Keratinocyte (primary cell): ENCODE measurements at regions not wholly inside any gene's neighbourhood (a gene's known extent, or its start where the extent isn't known, plus 50 kb on each side); places are given as distances from the start of the nearest gene placed in this dataset.

Experiments
- DNase-seq: peaks from one replicate; pipeline ENCODE4 v3.0.0-alpha.2; 2011; ENCODE audit warnings: low read depth, missing footprints, low spot score
- FAIRE-seq: peaks from 2 replicates; lab custom pipeline; 2011; peaks lifted over from hg19 to GRCh38; lab: Jason Lieb, UNC
- H2AFZ ChIP-seq: 2 replicates; pipeline ENCODE4 v1.6.0; 2012; ENCODE audit warnings: low read length, control low read depth, inconsistent platforms; ENCODE audit not compliant: control insufficient read depth
- H3K27ac ChIP-seq: 2 replicates; pipeline ENCODE4 v1.5.1; 2011; ENCODE audit warnings: low read length; ENCODE audit not compliant: control insufficient read depth, insufficient read depth
- H3K27me3 ChIP-seq: 3 replicates; pipeline ENCODE4 v1.6.0; 2011; ENCODE audit warnings: low read length; ENCODE audit not compliant: control insufficient read depth, insufficient read depth; ENCODE audit errors: extremely low read depth
- H3K36me3 ChIP-seq, 2 experiments: 2 replicates in 1 of 2; 3 replicates in 1 of 2; pipeline ENCODE4 v1.5.1; 2011; ENCODE audit warnings: low read length in 2 of 2, mild to moderate bottlenecking in 1 of 2; ENCODE audit not compliant: control insufficient read depth in 2 of 2, insufficient read depth in 2 of 2; ENCODE audit errors: extremely low read depth in 1 of 2
- H3K4me1 ChIP-seq: 3 replicates; pipeline ENCODE4 v1.5.1; 2011; ENCODE audit warnings: low read length; ENCODE audit not compliant: control insufficient read depth, insufficient read depth; ENCODE audit errors: extremely low read depth
- H3K4me2 ChIP-seq: 3 replicates; pipeline ENCODE4 v1.6.0; 2011; ENCODE audit warnings: low read depth, low read length; ENCODE audit not compliant: control insufficient read depth, insufficient read depth; ENCODE audit errors: extremely low read depth
- H3K4me3 ChIP-seq, 3 experiments: fragments of 200-600 bp in 1 of 3; sonication (generic) in 1 of 3; 2 replicates in 2 of 3; 3 replicates in 1 of 3; pipeline ENCODE4 v1.5.1; 2011 to 2016; ENCODE audit warnings: low read length in 3 of 3, mild to moderate bottlenecking in 3 of 3, control low read depth in 2 of 3, inconsistent platforms in 1 of 3, low read depth in 1 of 3, mixed read lengths in 1 of 3, mixed run types in 1 of 3, moderate library complexity in 1 of 3; ENCODE audit not compliant: control insufficient read depth in 2 of 3, insufficient read depth in 2 of 3; ENCODE audit errors: extremely low read depth in 1 of 3
- H3K79me2 ChIP-seq: 2 replicates; pipeline ENCODE4 v1.6.0; 2012; ENCODE audit warnings: low read length; ENCODE audit not compliant: control insufficient read depth, insufficient read depth
- H3K9ac ChIP-seq: 3 replicates; pipeline ENCODE4 v1.6.0; 2011; ENCODE audit warnings: low read length; ENCODE audit not compliant: control insufficient read depth, insufficient read depth; ENCODE audit errors: extremely low read depth
- H3K9me1 ChIP-seq: 3 replicates; pipeline ENCODE4 v1.6.0; 2011; ENCODE audit warnings: low read length; ENCODE audit not compliant: control insufficient read depth, insufficient read depth; ENCODE audit errors: extremely low read depth
- H3K9me3 ChIP-seq: 2 replicates; pipeline ENCODE4 v1.5.1; 2012; ENCODE audit warnings: low read depth, low read length; ENCODE audit not compliant: control insufficient read depth
- H4K20me1 ChIP-seq: 3 replicates; pipeline ENCODE4 v1.6.0; 2011; ENCODE audit warnings: low read length; ENCODE audit not compliant: control insufficient read depth, insufficient read depth; ENCODE audit errors: extremely low read depth
- EZH2 ChIP-seq: IDR thresholded peaks from one replicate; pipeline ENCODE4 v1.6.1; 2012; ENCODE audit warnings: inconsistent platforms, mild to moderate bottlenecking, low read length, moderate library complexity
- dilution Hi-C: fragments of 300-500 bp; cut with MboI; formaldehyde crosslinking; loops from one replicate; pipeline ENCODE4 v1.7.0; 2020; ENCODE audit warnings: low sequenced_read_pairs; ENCODE audit not compliant: extremely low pct_ligation_motif_present
- TF ChIP-seq, protein P1 (sequence below), 3 experiments: IDR thresholded peaks in 1 of 3; conservative IDR thresholded peaks in 1 of 3; optimal IDR thresholded peaks in 1 of 3; 2 replicates in 2 of 3; 3 replicates in 1 of 3; pipeline versions ENCODE3 to v1.5.1; 2011; ENCODE audit warnings: low read length in 3 of 3, mild to moderate bottlenecking in 3 of 3, moderate library complexity in 2 of 3, control low read depth in 1 of 3, inconsistent platforms in 1 of 3; ENCODE audit not compliant: insufficient read depth in 2 of 3; ENCODE audit errors: extremely low read depth in 1 of 3

DNA sequence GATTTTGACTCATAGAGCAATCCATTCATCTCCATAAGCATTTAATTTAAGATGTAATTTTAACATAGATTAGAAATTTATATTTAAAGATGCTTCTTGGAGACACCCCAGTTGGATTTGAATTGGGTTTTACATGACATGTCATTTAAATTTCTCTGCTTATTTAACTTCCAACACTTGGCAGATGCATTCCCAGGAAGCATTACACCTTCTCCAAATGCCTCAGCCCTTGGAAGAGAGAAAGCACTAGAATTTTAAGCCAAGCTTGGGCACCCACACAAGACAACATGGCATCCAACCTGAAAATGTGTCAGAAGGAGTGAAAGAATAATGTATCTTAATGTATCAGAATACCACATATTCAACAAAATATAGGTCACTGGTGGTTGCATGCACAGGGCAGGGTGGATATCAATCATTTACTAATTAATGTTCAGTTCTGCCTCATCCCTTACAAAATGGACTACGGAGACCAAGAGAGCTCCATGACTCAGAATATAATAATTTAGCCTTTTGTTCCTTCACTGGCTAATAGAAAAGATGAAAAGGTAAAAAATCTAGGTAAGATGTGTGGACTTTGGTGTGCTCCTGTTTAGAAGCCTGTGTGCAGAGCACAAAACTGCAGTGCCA is 541.7 kb upstream of the SORCS1 start:
- Histone ChIP-seq H3K27me3 (no peaks in the 10 kb centered on the region), H3K9me3 (no peaks in the 10 kb centered on the region), H3K36me3 (no peaks in the 10 kb centered on the region), H3K4me1 (no peaks in the 10 kb centered on the region), H3K9ac (no peak overlapping the region), H3K27ac (no peak overlapping the region), H3K4me3 (no peak overlapping the region), H3K79me2 (no peaks in the 10 kb centered on the region), H2AFZ (no peak overlapping the region), H4K20me1 (no peaks in the 10 kb centered on the region), H3K4me2 (no peak overlapping the region), H3K9me1 (no peaks in the 10 kb centered on the region)
- FAIRE-seq: no peak
- TF ChIP-seq, protein P1, sequence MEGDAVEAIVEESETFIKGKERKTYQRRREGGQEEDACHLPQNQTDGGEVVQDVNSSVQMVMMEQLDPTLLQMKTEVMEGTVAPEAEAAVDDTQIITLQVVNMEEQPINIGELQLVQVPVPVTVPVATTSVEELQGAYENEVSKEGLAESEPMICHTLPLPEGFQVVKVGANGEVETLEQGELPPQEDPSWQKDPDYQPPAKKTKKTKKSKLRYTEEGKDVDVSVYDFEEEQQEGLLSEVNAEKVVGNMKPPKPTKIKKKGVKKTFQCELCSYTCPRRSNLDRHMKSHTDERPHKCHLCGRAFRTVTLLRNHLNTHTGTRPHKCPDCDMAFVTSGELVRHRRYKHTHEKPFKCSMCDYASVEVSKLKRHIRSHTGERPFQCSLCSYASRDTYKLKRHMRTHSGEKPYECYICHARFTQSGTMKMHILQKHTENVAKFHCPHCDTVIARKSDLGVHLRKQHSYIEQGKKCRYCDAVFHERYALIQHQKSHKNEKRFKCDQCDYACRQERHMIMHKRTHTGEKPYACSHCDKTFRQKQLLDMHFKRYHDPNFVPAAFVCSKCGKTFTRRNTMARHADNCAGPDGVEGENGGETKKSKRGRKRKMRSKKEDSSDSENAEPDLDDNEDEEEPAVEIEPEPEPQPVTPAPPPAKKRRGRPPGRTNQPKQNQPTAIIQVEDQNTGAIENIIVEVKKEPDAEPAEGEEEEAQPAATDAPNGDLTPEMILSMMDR (optimal IDR thresholded peaks at IDR 0.05 in 1 of 3, IDR thresholded peaks at IDR 0.05 in 1 of 3, conservative IDR thresholded peaks at IDR 0.05 in 1 of 3; ENCODE audit: extremely low read depth in 1 of 3, insufficient read depth in 2 of 3, low read length in 3 of 3): no peak
- no peak for TF ChIP-seq EZH2
- no peak for DNase-seq
- dilution Hi-C loops: no loop called here

DNA sequence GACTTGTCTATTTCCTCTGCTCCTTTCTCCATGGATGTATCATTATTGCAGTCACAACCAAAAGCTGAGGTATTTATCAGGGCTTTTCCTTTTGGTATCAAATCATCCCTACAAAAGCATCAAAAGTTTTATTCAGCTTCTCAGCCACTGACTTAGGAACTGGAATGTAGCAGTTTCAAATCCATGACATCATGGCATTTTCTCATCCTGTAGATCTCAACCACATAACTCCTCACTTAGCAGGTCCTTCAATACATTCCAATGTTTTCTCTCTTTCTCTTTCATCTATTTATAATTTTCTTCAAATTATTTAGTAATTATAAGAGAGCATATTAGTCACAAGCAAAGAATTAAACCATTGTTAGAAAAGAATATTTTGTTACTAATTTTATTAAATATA is 537.4 kb upstream of the SORCS1 start:
- no peaks in the 10 kb centered on the region for H3K4me1 ChIP-seq
- no peaks in the 10 kb centered on the region for H3K79me2 ChIP-seq
- no peak overlapping the region for H3K27ac ChIP-seq
- H3K9me1 ChIP-seq: no peaks in the 10 kb centered on the region
- no peak overlapping the region for H3K4me2 ChIP-seq
- H3K36me3 ChIP-seq: no peaks in the 10 kb centered on the region
- FAIRE-seq (no peak), DNase-seq (no peak)
- no peaks in the 10 kb centered on the region for H3K27me3 ChIP-seq
- TF ChIP-seq EZH2: no peak
- H3K9ac ChIP-seq: no peak overlapping the region
- H4K20me1 ChIP-seq: no peaks in the 10 kb centered on the region
- H2AFZ ChIP-seq: no peak overlapping the region
- no peaks in the 10 kb centered on the region for H3K9me3 ChIP-seq
- dilution Hi-C loops: no loop called here
- H3K4me3 ChIP-seq: no peak overlapping the region

DNA sequence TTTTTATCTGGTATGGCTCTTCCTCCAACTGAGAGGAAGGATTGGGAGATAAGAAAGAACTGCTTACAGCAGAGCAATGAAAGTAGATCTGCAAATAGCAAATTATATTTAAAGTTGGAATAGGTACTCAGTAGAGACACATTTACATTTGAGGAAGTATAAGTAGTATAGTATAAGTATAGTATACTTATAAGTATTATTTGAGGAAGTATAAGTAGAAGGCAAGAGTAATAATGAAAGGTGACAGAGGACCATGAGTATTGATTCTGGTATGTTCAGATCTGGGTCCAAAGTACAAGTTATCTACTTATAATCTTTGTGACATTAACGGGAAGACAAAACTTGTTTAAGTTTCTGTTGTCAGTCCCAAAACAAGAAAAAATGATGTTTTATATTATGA is 527.6 kb upstream of the SORCS1 start:
- TF ChIP-seq, protein P1 (optimal IDR thresholded peaks at IDR 0.05 in 1 of 3, IDR thresholded peaks at IDR 0.05 in 1 of 3, conservative IDR thresholded peaks at IDR 0.05 in 1 of 3; ENCODE audit: extremely low read depth in 1 of 3, insufficient read depth in 2 of 3, low read length in 3 of 3): no peak
- no peak for TF ChIP-seq EZH2
- H3K9me1 ChIP-seq: no peaks in the 10 kb centered on the region
- no peaks in the 10 kb centered on the region for H3K79me2 ChIP-seq
- H3K27ac ChIP-seq: no peak overlapping the region
- no peaks in the 10 kb centered on the region for H3K27me3 ChIP-seq
- DNase-seq (no peak), FAIRE-seq (no peak)
- H4K20me1 ChIP-seq: no peaks in the 10 kb centered on the region
- no peaks in the 10 kb centered on the region for H3K9me3 ChIP-seq
- no peak overlapping the region for H3K9ac ChIP-seq
- H3K36me3 ChIP-seq: no peaks in the 10 kb centered on the region
- H3K4me3 ChIP-seq: no peak overlapping the region
- H3K4me2 ChIP-seq: no peak overlapping the region
- no peak overlapping the region for H2AFZ ChIP-seq
- dilution Hi-C loops: loop anchor here (5.0 kb wide), 1 partner anchor 35 kb away; no protein-coding TSS in a partner anchor
- no peaks in the 10 kb centered on the region for H3K4me1 ChIP-seq
